ENCODE measurements at regions not wholly inside any gene's neighbourhood (a gene's known extent, or its start where the extent isn't known, plus 50 kb on each side); places are given as distances from the start of the nearest gene placed in this dataset.

GRCh38 chr3:5563537-5564277, 376.2 kb downstream of the EDEM1 start (continued):
- 0 out of 2 replicates have a peak, but pooled peaks have one; percentile 48 for TF ChIP-seq HINFP (tag; conservative IDR thresholded peaks at IDR 0.05; ENCODE audit: low read depth)
- TF ChIP-seq RBM14 (IDR thresholded peaks at IDR 0.05; ENCODE audit: borderline replicate concordance, insufficient read depth, low read depth, low read length), result no peak
- TF ChIP-seq HNRNPLL (IDR thresholded peaks at IDR 0.05; ENCODE audit: low read depth, low read length, poor library complexity, severe bottlenecking), result no peak
- no peak for TF ChIP-seq ZFX (CRISPR knock-in tag; IDR thresholded peaks at IDR 0.05)
- TF ChIP-seq, protein P1, sequence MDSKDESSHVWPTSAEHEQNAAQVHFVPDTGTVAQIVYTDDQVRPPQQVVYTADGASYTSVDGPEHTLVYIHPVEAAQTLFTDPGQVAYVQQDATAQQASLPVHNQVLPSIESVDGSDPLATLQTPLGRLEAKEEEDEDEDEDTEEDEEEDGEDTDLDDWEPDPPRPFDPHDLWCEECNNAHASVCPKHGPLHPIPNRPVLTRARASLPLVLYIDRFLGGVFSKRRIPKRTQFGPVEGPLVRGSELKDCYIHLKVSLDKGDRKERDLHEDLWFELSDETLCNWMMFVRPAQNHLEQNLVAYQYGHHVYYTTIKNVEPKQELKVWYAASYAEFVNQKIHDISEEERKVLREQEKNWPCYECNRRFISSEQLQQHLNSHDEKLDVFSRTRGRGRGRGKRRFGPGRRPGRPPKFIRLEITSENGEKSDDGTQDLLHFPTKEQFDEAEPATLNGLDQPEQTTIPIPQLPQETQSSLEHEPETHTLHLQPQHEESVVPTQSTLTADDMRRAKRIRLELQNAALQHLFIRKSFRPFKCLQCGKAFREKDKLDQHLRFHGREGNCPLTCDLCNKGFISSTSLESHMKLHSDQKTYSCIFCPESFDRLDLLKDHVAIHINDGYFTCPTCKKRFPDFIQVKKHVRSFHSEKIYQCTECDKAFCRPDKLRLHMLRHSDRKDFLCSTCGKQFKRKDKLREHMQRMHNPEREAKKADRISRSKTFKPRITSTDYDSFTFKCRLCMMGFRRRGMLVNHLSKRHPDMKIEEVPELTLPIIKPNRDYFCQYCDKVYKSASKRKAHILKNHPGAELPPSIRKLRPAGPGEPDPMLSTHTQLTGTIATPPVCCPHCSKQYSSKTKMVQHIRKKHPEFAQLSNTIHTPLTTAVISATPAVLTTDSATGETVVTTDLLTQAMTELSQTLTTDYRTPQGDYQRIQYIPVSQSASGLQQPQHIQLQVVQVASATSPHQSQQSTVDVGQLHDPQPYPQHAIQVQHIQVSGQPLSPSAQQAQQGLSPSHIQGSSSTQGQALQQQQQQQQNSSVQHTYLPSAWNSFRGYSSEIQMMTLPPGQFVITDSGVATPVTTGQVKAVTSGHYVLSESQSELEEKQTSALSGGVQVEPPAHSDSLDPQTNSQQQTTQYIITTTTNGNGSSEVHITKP (IDR thresholded peaks at IDR 0.05; ENCODE audit: partially characterized antibody), result peak; percentile 26
- no peak for TF ChIP-seq FOS (IDR thresholded peaks at IDR 0.05; ENCODE audit: extremely low read depth, insufficient read length)
- TF ChIP-seq ATF1 (CRISPR knock-in tag; IDR thresholded peaks at IDR 0.05), result no peak
- TF ChIP-seq ATF1 (tag; IDR thresholded peaks at IDR 0.05), result peak; percentile 57
- TF ChIP-seq FOXP4 (CRISPR knock-in tag; IDR thresholded peaks at IDR 0.05; ENCODE audit: borderline replicate concordance), result no peak
- no peak for TF ChIP-seq NFE2 (IDR thresholded peaks at IDR 0.05; ENCODE audit: low read depth)
- TF ChIP-seq BMI1 (IDR thresholded peaks at IDR 0.05; ENCODE audit: low read length), result no peak
